Renal cortex interstitium (tissue), 11 donors: ENCODE measurements at regions not wholly inside any gene's neighbourhood (a gene's known extent, or its start where the extent isn't known, plus 50 kb on each side); places are given as distances from the start of the nearest gene placed in this dataset.
"Not testable (repeated sequence)": the region's sequence is repeated elsewhere in the genome, so short reads cannot be mapped to it uniquely, and the experiment has no call there.

ENCODE experiments used
- DNase-seq, 11 donors: peaks; one replicate each; pipeline ENCODE4 v3.0.0-alpha.2; 2013; ENCODE audit warnings: low read depth in 9 of 11, low spot score in 4 of 11; ENCODE audit errors: extremely low read depth in 1 of 11

GRCh38 chr6:86026890-86027289 is 384.2 kb upstream of the SYNCRIP start:
- not testable (repeated sequence) for DNase-seq

DNA sequence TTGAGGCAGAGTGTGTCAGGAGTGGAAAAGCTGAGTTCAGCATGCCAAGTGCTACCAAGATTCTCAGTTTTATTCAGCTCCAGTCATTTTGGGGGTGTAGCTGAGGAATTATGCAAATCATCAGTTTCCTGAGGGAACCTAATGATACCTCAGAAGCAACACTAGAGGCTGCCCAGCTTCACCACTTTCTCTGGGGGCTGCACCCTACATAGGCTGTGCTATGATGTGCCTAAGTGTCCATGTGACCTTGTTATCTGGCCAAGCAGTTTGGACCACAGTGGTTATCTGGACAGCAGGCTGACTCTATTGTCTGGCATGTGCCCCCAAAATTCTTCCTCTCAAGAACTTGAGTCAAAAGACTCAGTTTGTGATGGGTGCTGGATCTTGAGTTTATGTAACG is 374.6 kb upstream of the SYNCRIP start:
- no peak for DNase-seq

DNA sequence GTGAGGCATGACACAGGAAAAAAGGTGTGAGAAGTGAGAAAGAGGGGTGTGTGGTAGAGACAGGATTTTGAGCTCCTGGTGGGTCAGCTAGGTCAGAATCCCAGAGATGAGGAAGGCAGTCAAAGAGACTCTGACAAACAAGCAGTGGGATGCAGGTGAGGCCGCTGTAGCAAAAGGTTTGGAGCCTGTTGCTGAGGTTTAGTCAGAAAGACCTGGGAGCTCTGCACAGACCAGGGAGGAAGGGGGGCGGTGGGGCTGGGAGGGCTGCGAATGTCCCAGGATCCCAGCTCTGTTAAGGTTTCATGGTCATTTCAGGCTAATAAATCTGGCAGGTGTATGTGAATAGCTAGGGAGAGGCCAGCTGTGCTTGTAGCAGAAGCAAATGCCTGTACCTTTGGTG is 373.9 kb upstream of the SYNCRIP start:
- DNase-seq: no peak

DNA sequence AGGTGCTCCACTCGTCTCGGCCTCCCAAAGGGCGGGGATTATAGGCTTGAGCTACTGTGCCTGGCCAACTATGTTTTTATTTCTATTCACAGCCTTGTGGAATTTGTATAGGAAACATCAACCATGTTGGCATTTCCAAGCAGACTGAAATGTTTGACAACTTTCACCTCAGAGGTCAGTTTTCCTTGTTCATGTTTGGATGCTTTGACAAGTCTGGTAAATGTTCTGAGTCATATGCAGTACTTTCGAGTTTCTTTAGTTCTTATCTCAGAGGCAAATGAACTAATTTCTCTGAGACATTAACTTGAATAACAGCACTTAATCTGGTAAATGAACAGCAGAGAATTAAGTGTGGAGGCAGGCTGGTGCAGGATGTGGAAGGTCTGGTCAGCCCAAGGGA is 373.4 kb upstream of the SYNCRIP start:
- no peak for DNase-seq

- not testable (repeated sequence) for DNase-seq
These were observed 370.3 kb upstream of the SYNCRIP start for GRCh38 chr6:86012991-86013390.

DNA sequence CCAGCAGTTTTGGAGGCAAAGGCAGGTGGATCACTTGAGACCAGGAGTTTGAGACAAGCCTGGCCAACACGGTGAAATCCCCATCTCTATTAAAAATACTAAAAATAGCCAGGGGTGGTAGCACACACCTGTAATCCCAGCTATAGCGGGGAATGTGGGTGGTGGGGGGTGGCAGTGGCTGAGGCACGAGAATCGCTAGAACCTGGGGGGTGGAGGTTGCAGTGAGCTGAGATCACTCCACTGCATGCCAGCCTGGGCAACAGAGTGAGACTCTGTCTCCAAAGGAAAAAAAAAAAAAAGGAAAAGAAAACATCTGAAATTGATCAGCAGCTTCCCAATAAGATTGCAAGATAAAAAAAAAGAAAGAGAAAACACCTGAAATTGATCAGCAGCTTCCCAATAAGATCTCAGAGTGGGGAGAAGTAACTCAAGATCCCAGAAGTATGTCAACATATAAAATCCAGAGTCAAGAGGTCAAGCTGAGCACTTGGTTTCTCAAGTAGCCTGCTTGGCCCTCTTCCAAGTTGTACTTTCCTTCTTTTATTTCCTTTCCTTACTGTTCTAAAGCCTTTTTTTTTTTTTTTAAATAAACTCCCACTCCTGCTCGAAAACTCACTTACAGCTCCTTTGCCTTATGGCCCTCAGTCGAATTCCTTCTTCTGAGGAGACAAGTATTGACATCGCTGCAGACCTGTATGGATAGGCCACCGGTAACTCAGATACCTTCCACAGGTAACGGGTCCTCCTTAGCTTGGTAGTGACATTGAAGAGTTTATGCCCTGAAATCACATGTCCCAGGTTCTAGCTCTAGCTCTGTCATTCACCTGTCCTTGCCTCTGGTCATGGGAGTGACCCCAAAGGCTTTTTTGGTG is 368.5 kb upstream of the SYNCRIP start:
- peak in 1 of 11 donors; percentile 6 for DNase-seq

DNA sequence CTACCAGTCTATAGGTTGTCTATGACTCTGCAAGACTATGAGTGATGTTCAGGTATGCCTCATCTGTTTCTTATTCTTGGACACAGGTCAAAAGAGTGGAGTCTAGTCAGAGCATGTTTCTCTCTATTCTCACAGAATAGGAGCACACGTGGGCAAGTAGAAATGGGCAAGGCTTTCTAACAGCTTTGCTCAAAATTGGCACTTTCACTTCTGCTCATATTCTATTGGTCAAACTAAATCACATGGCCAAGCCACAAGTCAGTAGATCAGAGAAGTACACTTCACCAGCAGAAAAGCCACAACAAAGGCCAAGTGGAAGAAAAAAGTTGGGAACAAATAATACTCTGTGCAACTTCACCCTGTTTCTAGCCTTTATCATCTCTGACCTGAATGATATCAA is 354.5 kb upstream of the SYNCRIP start:
- DNase-seq: no peak

DNA sequence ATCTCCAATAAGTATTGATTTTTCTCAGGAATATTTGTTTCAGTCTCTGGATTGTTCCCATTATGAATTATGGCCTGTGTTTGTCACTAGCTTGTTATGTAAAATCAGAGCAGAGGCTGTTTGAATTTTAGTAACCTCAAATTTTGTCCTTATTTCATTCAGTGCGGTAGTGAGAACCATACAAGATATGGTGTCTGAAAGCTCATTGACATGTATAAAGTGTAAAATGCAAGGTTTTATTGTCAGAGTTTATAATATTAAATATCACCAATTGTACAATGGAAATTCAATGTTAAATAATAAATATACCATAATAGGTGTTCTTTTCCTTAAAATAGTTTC is 353.3 kb upstream of the SYNCRIP start:
- no peak for DNase-seq

DNA sequence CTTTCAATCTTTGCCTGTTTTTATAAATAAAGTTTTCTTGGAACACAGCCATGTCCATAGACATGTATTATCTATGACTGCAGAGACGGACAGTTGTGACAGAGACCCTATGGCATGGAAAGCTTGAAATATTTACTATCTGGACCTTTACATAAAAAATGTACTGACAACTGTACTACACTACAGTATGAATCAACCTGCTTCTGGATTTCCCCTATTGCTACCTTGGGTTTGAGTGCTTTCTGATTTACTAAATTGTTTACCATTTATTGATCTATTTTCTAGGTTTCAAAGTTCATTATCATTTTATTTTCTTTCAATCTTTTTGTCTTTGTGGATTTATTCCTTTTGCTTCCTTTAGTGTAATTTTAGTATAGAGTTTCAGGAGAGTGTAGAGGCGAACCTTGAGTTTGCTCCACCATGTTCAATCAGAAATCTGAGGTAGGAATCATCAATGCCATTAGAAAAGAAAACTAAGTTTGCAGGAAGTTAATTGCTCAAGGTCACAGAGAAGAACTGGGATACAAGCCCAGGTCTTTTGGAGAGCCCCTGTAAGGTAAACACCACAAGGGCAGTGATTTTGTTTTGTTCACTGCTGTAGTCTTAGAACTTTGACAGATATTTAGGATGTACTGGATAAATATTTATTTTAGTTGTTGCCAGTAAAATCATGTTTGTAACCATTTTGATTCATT is 352.8 kb upstream of the SYNCRIP start:
- no peak for DNase-seq

GRCh38 chr6:85986681-85987080 is 344.0 kb upstream of the SYNCRIP start:
- DNase-seq: no peak

DNA sequence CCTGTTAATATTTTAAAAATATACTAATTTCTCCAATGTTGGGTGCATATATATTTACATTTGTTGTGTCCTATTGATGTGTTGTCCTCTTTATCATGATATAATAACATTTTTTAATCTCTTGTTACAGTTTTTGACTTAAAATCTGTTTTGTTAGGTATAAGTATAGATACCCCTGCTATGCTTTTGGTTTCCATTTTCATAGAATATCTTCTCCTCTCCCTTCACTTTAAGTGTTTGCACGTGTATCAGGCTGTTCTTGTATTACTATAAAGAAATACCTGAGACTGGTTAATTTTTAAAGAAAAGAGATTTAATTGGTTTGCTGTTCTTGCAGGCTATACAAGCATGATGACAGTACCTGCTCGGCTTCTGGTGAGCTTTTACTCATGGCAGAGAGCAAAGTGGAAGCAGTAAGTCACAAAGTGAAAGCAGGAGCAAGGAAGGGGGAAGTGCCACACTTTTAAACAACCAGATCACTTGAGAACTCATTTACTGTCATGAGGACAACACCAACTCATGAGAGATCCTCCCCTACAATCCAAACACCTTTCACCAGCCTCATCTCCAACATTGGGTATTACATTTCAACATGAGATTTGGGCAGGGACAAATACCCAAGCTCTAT is 340.5 kb upstream of the SYNCRIP start:
- DNase-seq: no peak

GRCh38 chr6:85977661-85978060 is 335.0 kb upstream of the SYNCRIP start:
- no peak for DNase-seq

- no peak for DNase-seq
These were observed 333.3 kb upstream of the SYNCRIP start for GRCh38 chr6:85975957-85976356.

DNA sequence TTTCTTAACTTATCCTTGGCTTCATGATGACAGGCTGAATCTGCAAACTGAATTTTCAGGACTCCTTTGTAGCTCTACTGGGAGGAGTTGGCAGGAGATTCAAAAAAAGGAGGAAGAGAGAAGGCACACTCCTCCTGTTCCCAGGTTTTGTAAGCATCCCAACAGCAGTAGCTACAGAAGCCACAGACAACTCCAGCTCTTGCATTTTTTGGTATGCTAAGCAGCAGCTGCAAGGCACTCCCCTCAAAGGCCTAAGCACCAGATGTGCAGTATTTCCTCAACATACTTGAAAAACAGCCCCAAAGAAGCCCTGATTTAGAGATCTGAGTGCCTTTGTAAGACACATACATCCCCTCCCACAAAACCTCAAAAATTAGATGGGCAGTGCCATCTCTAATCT is 328.6 kb upstream of the SYNCRIP start:
- DNase-seq: no peak

DNA sequence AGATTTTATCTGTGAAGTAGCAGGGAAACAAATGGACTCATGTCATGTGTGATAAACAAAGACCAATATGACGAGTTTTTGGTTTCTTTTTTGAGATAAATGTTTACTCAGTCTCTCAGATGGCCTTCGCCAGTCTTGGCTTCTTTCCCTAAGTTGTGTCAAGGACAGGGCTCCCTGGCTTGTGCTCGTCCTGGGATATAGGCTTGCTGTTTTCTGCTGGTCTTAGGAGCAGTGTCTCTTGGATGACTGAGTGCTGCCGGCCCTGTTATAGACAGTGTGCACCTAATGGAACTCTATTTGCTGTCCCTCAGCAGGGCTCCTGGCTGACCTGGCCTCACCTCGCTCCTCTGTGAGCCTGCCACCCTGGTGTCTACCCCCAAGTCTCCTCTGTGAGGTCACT is 324.1 kb upstream of the SYNCRIP start:
- no peak for DNase-seq

- DNase-seq: no peak
These were observed 319.1 kb upstream of the SYNCRIP start for GRCh38 chr6:85961746-85962145.

GRCh38 chr6:85961125-85961524 is 318.4 kb upstream of the SYNCRIP start:
- DNase-seq: no peak

- DNase-seq: no peak
These were observed 305.8 kb upstream of the SYNCRIP start for GRCh38 chr6:85948481-85948880.

- no peak for DNase-seq
These were observed 302.9 kb upstream of the SYNCRIP start for GRCh38 chr6:85945459-85946185.

GRCh38 chr6:85944776-85945175 is 302.1 kb upstream of the SYNCRIP start:
- no peak for DNase-seq
